ENCODE measurements at regions not wholly inside any gene's neighbourhood (a gene's known extent, or its start where the extent isn't known, plus 50 kb on each side); places are given as distances from the start of the nearest gene placed in this dataset.
"Not testable (repeated sequence)": the region's sequence is repeated elsewhere in the genome, so short reads cannot be mapped to it uniquely, and the experiment has no call there.

- DNase-seq (ENCODE audit: low read depth in 2 of 2): no peak
These were observed 144.3 kb upstream of the KCNE2 start for GRCh38 chr21:34219334-34220060.

DNA sequence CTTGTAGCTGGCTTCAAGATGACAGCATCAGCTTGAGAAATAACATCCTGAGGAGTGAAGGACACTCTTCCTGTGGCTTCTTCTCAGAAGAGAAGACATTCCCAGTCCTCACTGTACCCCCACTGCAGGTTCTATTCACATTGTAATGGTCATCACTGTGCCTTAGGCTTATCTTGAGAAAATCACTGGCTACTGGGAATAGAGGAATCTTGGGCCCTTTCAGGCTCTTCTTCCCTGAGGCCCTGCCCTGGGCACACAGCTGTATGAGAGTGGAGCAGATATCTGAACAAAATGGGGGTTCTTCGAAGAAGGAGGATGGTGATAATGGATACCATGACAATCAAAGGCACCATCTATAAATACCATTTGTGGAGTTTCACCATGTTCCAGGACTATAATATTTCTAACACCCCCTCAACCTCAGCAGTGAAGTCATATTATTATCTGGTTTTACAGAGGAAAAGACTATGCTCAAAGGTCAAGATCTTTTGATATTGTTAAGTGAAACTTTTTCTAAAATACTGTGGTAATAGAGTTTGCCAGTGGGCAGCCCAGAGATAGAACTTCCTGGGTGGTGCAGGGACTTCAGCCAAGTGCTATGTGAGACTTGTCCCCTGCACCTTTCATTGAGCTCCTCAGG, 143.1 kb upstream of the KCNE2 start:
- DNase-seq (ENCODE audit: low read depth in 2 of 2): no peak

DNA sequence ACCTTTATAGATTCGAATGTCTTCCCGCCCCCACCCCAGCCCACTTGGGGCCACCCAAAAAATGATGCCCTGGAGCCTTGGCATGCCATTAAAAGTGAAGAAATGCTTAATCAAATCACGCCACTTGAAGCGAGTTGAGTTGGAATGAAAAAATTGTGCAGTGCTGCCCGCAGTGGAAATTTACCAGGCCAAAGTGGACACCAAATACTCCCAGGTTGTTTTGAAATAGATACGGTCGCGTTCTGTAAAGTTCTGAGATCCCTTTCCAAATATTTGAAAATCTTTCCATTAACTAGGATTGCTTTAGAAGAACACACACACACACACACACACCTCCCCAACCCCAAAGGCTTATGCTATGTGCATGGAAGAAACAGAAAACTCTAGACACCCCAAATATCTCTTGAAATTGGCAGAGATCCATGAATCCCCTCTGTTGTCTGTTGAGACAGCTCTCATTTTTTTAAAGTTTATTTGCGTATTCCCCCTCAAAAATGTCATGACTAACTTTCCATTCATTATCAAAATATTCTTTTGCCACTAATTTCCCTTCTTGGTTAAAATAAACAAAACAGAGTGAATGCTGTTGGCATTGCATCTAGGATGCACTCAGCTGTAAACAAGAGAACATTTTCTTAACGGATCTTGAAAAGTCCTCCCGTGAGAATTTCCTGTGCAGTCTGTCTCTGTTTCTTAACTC, 142.3 kb upstream of the KCNE2 start:
- no peak for DNase-seq (ENCODE audit: low read depth in 2 of 2)

- no peak for DNase-seq (ENCODE audit: low read depth in 2 of 2)
These were observed 141.8 kb upstream of the KCNE2 start for GRCh38 chr21:34222031-34222335.

GRCh38 chr21:34223376-34223775, 140.4 kb upstream of the KCNE2 start:
- no peak for DNase-seq (ENCODE audit: low read depth in 2 of 2)

DNA sequence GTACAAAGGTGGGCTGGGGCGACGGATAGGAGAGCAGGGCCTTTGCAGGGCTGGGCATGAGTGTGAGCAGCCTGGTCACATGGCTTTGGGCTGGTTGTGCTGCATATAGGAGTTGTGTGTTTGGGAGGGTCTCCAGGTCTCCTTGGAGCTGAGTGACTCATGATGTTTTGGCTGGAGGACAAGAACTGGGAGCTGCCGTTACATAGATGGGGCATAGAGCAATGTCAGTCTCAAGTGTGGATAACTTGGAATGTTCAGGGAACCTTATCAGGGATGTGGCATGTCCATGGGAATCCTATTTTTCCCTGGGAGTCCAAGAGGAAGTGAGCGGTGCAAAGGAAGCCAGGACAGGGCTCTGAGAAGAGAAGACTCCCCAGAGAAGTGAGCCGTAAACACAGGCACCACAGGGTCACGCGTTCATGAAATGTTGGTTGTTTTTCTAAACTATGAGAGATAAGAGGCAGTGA, 136.4 kb upstream of the KCNE2 start:
- no peak for DNase-seq (ENCODE audit: low read depth in 2 of 2)

DNA sequence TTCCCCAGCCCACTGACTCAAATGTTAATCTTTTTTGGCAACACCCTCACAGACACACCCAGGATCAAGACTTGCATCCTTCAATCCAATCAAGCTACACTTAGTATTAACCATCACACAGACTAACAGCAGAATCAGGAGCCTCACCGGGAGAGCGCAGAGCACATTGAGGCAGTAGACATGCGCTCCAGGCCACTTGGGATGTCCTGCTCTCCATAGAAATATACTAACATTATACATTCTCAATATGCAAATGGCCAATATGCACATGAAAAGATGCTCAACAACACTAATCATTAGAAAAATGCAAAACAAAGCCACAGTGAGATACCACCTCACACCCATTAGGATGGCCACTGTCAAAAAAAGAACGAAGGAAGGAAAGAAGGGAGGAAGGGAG, 135.0 kb upstream of the KCNE2 start:
- DNase-seq (ENCODE audit: low read depth in 2 of 2): no peak

DNA sequence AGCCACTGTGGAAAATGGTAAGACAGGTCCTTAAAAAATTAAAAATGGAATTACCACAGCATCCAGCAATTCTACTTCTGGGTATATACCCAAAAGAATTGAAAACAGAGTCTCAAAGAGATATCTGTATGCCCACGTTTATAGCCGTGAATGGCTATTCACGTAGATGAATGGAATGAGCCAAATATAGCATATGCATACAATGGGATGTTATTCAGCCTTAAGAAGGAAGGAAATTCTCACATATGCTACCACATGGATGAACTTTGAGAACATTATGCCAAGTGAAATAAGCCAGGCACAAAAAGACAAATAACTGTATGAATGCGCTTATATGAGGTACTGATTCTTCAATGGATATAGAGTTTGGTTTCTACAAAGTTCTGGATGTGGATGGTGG, 134.5 kb upstream of the KCNE2 start:
- DNase-seq (ENCODE audit: low read depth in 2 of 2): peak in 1 of 2 donors; percentile 51

- DNase-seq (ENCODE audit: low read depth in 2 of 2): not testable (repeated sequence)
These were observed 130.1 kb upstream of the KCNE2 start for GRCh38 chr21:34233741-34234140.

DNA sequence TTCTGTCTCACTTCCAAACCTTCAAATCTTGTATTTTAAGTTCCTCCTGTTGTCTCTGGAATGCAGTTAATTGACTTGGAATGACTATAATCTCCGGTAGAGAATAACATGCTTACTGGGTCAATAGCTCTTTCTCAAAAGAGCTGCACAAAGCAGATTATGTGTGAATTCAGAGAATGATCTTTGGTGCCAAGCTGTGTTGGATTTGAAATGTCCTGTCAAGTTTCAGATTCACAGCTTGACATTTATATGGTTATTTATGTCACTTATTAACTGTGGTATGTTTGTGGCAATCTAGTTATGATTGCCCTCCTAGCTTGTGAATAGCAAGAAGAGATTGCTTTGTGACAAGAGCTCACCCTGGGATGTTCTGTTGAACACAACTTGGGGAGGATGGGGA, 128.3 kb upstream of the KCNE2 start:
- no peak for DNase-seq (ENCODE audit: low read depth in 2 of 2)

DNA sequence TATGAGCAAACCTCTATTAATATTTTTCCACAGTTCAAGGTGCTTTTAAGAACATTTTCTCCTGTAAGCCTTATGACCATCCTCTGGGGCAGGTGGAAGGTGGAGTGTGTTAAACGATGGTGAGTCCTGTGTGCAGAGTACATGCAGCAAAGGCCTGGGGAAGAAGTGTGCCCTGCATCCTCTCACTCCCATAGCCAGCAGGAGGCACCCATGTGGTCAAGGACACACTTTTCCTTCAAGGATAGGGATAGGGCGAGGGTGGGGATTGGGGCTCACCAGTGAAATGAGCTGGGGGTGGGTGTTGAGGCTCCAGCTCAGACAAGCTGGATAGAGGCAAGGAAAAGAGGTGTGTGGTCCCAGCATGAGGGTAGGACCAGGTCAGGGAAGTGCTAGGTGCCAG, 120.8 kb upstream of the KCNE2 start:
- no peak for DNase-seq (ENCODE audit: low read depth in 2 of 2)

DNA sequence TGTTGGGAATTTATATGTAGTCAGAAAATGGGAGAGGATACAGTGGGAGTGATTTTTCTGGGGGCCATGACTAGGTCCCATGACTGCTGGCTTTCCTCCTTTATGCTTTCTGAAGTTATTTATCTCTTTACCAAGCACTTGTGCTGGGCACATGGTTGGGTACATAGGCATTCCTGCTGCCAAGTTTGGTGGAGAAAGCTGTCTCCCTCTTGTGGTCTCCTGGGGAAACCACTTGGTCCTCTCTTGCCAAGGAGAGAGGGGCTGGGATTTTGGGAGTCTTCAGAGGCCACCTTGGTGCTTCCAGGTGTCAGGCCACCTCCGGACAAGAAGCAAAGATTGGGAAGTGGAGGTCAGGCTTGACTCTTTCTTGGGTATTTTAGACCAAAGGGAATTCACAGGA, 120.2 kb upstream of the KCNE2 start:
- peak; percentile 34 to 67 for DNase-seq (ENCODE audit: low read depth in 2 of 2)

- no peak for DNase-seq (ENCODE audit: low read depth in 2 of 2)
These were observed 111.1 kb upstream of the KCNE2 start for GRCh38 chr21:34252751-34253150.

DNA sequence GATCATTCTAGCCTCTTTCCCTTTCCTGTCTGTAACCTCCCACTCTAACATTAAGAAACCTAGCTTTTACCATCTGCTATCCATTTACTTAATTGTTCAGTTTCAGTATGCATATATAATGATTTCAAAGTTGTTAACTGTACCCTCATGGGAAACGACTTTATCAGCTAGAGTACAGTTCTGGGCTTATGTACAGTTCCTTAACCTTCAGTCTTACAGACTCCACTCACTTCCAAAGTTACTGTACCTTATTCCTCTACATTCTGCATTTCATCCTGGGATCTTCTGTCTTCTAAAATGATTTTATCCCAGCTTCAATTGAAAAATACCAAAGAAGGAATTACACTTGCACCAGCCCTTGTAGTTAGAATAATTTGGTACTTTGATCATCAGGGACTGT, 108.7 kb upstream of the KCNE2 start:
- no peak for DNase-seq (ENCODE audit: low read depth in 2 of 2)

DNA sequence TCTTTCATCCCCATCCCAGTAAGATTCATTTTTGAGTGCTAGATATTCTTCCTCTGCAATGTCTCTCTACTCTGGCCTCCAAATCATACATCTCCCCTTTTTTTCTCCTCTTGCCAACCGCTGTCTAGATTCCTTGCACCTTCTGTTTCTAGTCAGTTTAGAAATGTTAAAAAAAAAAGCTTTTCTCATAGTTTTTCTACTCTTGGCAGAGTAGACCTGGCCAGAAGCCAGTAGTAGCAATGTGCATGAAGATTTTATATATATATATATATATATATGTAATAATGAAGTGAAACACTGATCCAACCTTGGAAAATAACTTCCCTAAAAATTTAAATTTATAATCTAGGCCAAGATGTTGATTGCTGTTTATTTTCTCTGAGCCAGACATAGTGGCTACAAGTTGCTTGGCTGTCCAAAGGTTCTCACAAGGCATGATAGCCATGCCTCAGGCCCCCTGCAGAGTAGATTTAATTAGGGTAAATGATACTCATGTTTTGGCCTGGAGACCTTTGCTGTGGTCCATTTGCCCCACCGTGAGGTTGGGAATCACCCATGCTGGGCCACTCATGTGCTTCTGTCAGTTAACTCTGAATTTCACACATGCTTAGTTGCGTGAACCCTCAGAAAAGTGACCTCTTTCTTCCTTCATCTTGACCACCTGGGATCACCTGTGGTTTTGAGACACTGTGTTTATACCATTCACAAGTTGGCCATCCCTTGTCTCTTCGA, 103.4 kb upstream of the KCNE2 start:
- no peak for DNase-seq (ENCODE audit: low read depth in 2 of 2)

DNA sequence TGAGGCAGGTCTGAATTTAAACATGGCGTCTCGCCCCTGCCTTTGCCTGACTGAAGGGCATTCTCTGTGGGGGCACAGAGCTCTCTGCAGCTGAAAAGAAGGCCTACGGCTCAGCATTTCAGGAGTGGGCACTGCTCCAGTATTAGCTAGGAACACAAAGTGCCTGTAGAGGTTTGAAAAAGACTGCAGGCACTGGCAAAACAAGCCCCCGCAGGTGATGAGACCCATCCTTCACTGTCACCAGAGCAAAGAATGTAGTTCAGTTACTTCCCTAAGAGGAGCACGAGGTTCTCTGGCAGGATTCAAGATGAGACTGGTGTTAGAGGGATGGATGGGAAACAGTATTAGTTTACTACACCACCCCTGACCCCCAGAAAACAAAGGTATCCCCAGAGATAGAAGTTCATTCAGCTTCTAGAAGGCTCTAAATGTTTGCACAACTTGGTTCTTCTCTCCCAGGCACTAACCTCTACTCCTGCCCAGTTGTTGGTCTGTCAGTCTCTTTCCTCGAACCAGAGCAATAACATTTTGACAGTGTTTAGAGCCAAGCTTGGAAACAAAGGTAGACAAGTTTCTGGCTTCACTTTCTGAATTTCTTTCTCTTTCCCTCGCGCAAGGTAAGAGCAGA, 101.9 kb upstream of the KCNE2 start:
- no peak for DNase-seq (ENCODE audit: low read depth in 2 of 2)

- no peak for DNase-seq (ENCODE audit: low read depth in 2 of 2)
These were observed 101.3 kb upstream of the KCNE2 start for GRCh38 chr21:34262469-34262845.

DNA sequence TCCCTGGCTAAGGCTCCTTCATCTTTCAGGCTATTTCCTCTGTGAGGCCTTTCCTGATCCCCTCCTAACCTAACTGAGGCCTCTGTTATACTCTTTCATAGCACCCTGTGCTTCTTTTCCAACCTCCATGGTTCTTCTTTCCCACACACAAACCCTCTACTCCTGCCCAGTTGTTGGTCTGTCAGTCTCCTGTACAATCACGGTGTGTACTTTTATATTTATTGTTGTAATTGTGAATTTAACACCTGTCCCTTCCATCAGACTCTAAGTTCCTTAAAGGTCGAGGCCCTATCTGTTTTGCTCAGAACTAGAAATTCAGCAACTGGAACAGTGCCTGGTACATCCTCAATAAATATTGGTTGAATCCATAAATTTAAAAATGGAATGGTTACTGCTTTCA, 100.2 kb upstream of the KCNE2 start:
- no peak for DNase-seq (ENCODE audit: low read depth in 2 of 2)

DNA sequence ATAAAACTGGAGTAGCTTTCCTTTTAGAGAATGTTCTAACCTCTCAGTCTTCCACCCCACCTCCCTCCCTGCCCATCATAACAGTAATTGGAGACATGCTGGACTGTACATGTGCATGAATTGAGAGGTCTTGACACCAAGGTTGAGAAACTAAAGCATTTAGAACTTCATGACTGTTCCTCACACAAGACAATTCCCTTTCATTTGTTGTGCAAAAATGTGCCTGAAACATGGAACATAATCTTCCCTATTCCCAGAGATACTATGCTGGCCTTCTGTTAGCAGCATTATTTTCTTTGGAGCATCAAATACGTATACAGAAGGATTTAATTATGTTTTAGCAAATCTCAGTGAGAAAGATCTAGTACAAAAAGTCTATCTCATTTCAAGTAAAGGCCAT, 97.5 kb upstream of the KCNE2 start:
- DNase-seq (ENCODE audit: low read depth in 2 of 2): no peak

GRCh38 chr21:34268493-34268892, 95.3 kb upstream of the KCNE2 start:
- no peak for DNase-seq (ENCODE audit: low read depth in 2 of 2)

- no peak for DNase-seq (ENCODE audit: low read depth in 2 of 2)
These were observed 93.4 kb upstream of the KCNE2 start for GRCh38 chr21:34270411-34270810.
